Keratinocyte (primary cell): ENCODE measurements at regions not wholly inside any gene's neighbourhood (a gene's known extent, or its start where the extent isn't known, plus 50 kb on each side); places are given as distances from the start of the nearest gene placed in this dataset.

Source experiments
- DNase-seq: peaks from one replicate; pipeline ENCODE4 v3.0.0-alpha.2; 2011; ENCODE audit warnings: low read depth, missing footprints, low spot score
- FAIRE-seq: peaks from 2 replicates; lab custom pipeline; 2011; peaks lifted over from hg19 to GRCh38; lab: Jason Lieb, UNC
- H2AFZ ChIP-seq: 2 replicates; pipeline ENCODE4 v1.6.0; 2012; ENCODE audit warnings: low read length, control low read depth, inconsistent platforms; ENCODE audit not compliant: control insufficient read depth
- H3K27ac ChIP-seq: 2 replicates; pipeline ENCODE4 v1.5.1; 2011; ENCODE audit warnings: low read length; ENCODE audit not compliant: control insufficient read depth, insufficient read depth
- H3K27me3 ChIP-seq: 3 replicates; pipeline ENCODE4 v1.6.0; 2011; ENCODE audit warnings: low read length; ENCODE audit not compliant: control insufficient read depth, insufficient read depth; ENCODE audit errors: extremely low read depth
- H3K36me3 ChIP-seq, 2 experiments: 2 replicates in 1 of 2; 3 replicates in 1 of 2; pipeline ENCODE4 v1.5.1; 2011; ENCODE audit warnings: low read length in 2 of 2, mild to moderate bottlenecking in 1 of 2; ENCODE audit not compliant: control insufficient read depth in 2 of 2, insufficient read depth in 2 of 2; ENCODE audit errors: extremely low read depth in 1 of 2
- H3K4me1 ChIP-seq: 3 replicates; pipeline ENCODE4 v1.5.1; 2011; ENCODE audit warnings: low read length; ENCODE audit not compliant: control insufficient read depth, insufficient read depth; ENCODE audit errors: extremely low read depth
- H3K4me2 ChIP-seq: 3 replicates; pipeline ENCODE4 v1.6.0; 2011; ENCODE audit warnings: low read depth, low read length; ENCODE audit not compliant: control insufficient read depth, insufficient read depth; ENCODE audit errors: extremely low read depth
- H3K4me3 ChIP-seq, 3 experiments: fragments of 200-600 bp in 1 of 3; sonication (generic) in 1 of 3; 2 replicates in 2 of 3; 3 replicates in 1 of 3; pipeline ENCODE4 v1.5.1; 2011 to 2016; ENCODE audit warnings: low read length in 3 of 3, mild to moderate bottlenecking in 3 of 3, control low read depth in 2 of 3, inconsistent platforms in 1 of 3, low read depth in 1 of 3, mixed read lengths in 1 of 3, mixed run types in 1 of 3, moderate library complexity in 1 of 3; ENCODE audit not compliant: control insufficient read depth in 2 of 3, insufficient read depth in 2 of 3; ENCODE audit errors: extremely low read depth in 1 of 3
- H3K79me2 ChIP-seq: 2 replicates; pipeline ENCODE4 v1.6.0; 2012; ENCODE audit warnings: low read length; ENCODE audit not compliant: control insufficient read depth, insufficient read depth
- H3K9ac ChIP-seq: 3 replicates; pipeline ENCODE4 v1.6.0; 2011; ENCODE audit warnings: low read length; ENCODE audit not compliant: control insufficient read depth, insufficient read depth; ENCODE audit errors: extremely low read depth
- H3K9me1 ChIP-seq: 3 replicates; pipeline ENCODE4 v1.6.0; 2011; ENCODE audit warnings: low read length; ENCODE audit not compliant: control insufficient read depth, insufficient read depth; ENCODE audit errors: extremely low read depth
- H3K9me3 ChIP-seq: 2 replicates; pipeline ENCODE4 v1.5.1; 2012; ENCODE audit warnings: low read depth, low read length; ENCODE audit not compliant: control insufficient read depth
- H4K20me1 ChIP-seq: 3 replicates; pipeline ENCODE4 v1.6.0; 2011; ENCODE audit warnings: low read length; ENCODE audit not compliant: control insufficient read depth, insufficient read depth; ENCODE audit errors: extremely low read depth
- CTCF ChIP-seq, 3 experiments: IDR thresholded peaks in 1 of 3; conservative IDR thresholded peaks in 1 of 3; optimal IDR thresholded peaks in 1 of 3; 2 replicates in 2 of 3; 3 replicates in 1 of 3; pipeline versions ENCODE3 to v1.5.1; 2011; ENCODE audit warnings: low read length in 3 of 3, mild to moderate bottlenecking in 3 of 3, moderate library complexity in 2 of 3, control low read depth in 1 of 3, inconsistent platforms in 1 of 3; ENCODE audit not compliant: insufficient read depth in 2 of 3; ENCODE audit errors: extremely low read depth in 1 of 3
- EZH2 ChIP-seq: IDR thresholded peaks from one replicate; pipeline ENCODE4 v1.6.1; 2012; ENCODE audit warnings: inconsistent platforms, mild to moderate bottlenecking, low read length, moderate library complexity
- dilution Hi-C: fragments of 300-500 bp; cut with MboI; formaldehyde crosslinking; loops from one replicate; pipeline ENCODE4 v1.7.0; 2020; ENCODE audit warnings: low sequenced_read_pairs; ENCODE audit not compliant: extremely low pct_ligation_motif_present

DNA sequence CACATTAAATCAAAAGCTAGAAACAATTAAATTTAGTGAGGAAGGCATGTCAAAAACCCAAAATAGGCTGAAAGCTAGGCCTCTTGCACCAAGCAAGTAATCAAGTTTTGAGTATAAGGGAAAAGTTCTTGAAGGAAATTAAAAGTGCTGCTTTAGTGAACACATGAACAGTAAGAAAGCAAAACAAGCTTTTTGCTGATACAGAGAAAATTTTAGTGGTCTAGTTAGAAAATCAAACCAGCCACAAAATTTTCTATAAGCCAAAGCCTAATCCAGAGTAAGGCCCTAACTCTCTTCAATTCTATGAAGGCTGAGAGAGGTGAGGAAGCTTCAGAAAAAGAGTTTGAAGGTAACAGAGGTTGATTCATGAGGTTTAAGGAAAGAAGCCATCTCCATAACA is 116.2 kb downstream of the CYB561 start:
- no peaks in the 10 kb centered on the region for H3K9me1 ChIP-seq
- H3K9me3 ChIP-seq, result no peaks in the 10 kb centered on the region
- TF ChIP-seq EZH2 (no peak), CTCF (optimal IDR thresholded peaks at IDR 0.05 in 1 of 3, IDR thresholded peaks at IDR 0.05 in 1 of 3, conservative IDR thresholded peaks at IDR 0.05 in 1 of 3; ENCODE audit: extremely low read depth in 1 of 3, insufficient read depth in 2 of 3, low read length in 3 of 3) (no peak)
- no peak overlapping the region for H3K9ac ChIP-seq
- H3K4me3 ChIP-seq, result no peak overlapping the region
- no peaks in the 10 kb centered on the region for H3K4me1 ChIP-seq
- H3K27me3 ChIP-seq, result no peaks in the 10 kb centered on the region
- H3K27ac ChIP-seq, result no peak overlapping the region
- dilution Hi-C loops, result no loop called here
- no peak for DNase-seq
- no peak overlapping the region for H2AFZ ChIP-seq
- H3K79me2 ChIP-seq, result no peaks in the 10 kb centered on the region
- no peak overlapping the region for H3K4me2 ChIP-seq
- H3K36me3 ChIP-seq, result peaks cover 0 to 2% of the 10 kb centered on the region in 2 experiments
- no peaks in the 10 kb centered on the region for H4K20me1 ChIP-seq
- no peak for FAIRE-seq

- Histone ChIP-seq H3K9me3 (no peaks in the 10 kb centered on the region), H3K27me3 (no peaks in the 10 kb centered on the region), H3K9ac (no peak overlapping the region), H2AFZ (no peak overlapping the region), H3K27ac (no peak overlapping the region), H3K9me1 (no peaks in the 10 kb centered on the region), H3K4me3 (no peak overlapping the region), H3K4me2 (no peak overlapping the region), H3K79me2 (no peaks in the 10 kb centered on the region), H3K4me1 (no peaks in the 10 kb centered on the region), H3K36me3 (no peaks in the 10 kb centered on the region), H4K20me1 (no peaks in the 10 kb centered on the region)
- TF ChIP-seq EZH2 (no peak), CTCF (optimal IDR thresholded peaks at IDR 0.05 in 1 of 3, IDR thresholded peaks at IDR 0.05 in 1 of 3, conservative IDR thresholded peaks at IDR 0.05 in 1 of 3; ENCODE audit: extremely low read depth in 1 of 3, insufficient read depth in 2 of 3, low read length in 3 of 3) (no peak)
- DNase-seq (no peak), FAIRE-seq (no peak)
- dilution Hi-C loops, result no loop called here
Observed at GRCh38 chr17:63331301-63332061, 114.6 kb downstream of the CYB561 start.
